Right lobe of liver (tissue), 4 donors: ENCODE measurements at regions not wholly inside any gene's neighbourhood (a gene's known extent, or its start where the extent isn't known, plus 50 kb on each side); places are given as distances from the start of the nearest gene placed in this dataset.

Source experiments
- CTCF ChIP-seq, 4 donors: fragments of 200-600 bp in 3 of 4; fragments of 450-650 bp in 1 of 4; IDR thresholded peaks; one replicate each; pipeline versions ENCODE4 v1.5.1 to v1.8.0; 2016 to 2022; ENCODE audit warnings: antibody characterized with exemption in 4 of 4, mild to moderate bottlenecking in 2 of 4
- POLR2A ChIP-seq: fragments of 450-650 bp; IDR thresholded peaks from one replicate; pipeline ENCODE4 v1.6.1; 2017; ENCODE audit warnings: antibody characterized with exemption, mild to moderate bottlenecking
- donor health status: DM: no; HTN: no; CAD: no.
- donor health status: DM: no; HTN: no; CAD: no.
- donor health status: DM: no; HTN: yes; CAD: no.

DNA sequence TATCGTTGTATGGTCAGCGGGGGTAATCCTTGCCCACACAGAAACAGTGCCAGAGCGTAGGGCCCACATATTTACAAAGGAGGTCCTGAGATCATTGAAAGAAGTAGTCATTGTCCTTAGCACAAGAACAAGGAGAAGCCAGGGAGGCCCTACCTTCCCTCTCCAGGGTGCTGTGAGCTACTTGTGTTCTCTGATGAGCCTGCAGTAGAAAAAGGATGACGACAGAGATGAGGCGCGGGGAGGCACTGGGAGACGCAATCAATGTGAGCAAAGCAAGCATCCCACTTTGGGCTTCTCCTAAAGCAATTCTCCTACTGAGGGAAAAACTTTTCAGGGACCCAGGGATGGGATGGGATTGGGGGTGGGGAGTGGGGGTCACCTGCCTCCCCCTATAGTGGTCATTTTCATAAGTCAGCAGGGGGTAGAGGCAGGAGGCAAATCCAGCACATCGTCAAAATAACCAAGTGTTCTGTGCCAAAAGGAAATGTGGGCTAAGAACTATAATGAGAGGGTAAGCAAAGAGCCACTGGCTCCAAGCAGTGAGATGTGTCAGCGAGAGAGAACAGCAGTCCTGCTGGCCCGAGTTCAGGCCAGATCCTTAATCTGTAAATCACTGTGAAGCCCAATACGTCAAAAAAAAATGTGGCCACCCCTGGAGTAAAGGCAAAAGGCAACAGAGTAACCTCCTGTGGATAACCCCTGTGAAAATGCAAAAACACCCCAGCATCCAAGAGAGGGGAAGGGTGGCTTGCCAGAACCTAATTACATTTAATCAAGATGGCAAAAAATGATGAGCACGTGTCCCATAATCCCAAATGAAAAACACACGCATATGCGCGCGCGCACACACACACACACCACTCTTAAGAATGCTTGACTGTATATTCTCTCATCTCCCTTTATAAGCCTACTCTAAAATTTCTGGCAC lies 136.6 kb upstream of the HHIP start:
- TF ChIP-seq POLR2A, result no peak
- no peak for TF ChIP-seq CTCF (IDR thresholded peaks at IDR 0.05)
